H1 (cell line): ENCODE measurements at regions not wholly inside any gene's neighbourhood (a gene's known extent, or its start where the extent isn't known, plus 50 kb on each side); places are given as distances from the start of the nearest gene placed in this dataset.

Experiments used
- CREB1 ChIP-seq: IDR thresholded peaks from 2 replicates; pipeline ENCODE4 v1.6.1; 2012; ENCODE audit warnings: inconsistent platforms
- EZH2 ChIP-seq: fragments of 200-600 bp; sonication (generic); IDR thresholded peaks from 2 replicates; pipeline ENCODE4 v1.7.1; 2012; ENCODE audit warnings: low read depth, mild to moderate bottlenecking, moderate library complexity, low read length, inconsistent platforms; ENCODE audit not compliant: severe bottlenecking
- GTF2F1 ChIP-seq: IDR thresholded peaks from 2 replicates; pipeline ENCODE4 v1.6.1; 2012; ENCODE audit warnings: low read depth, low read length, improper control_type of control experiment, borderline replicate concordance
- POLR2A ChIP-seq, 2 experiments: IDR thresholded peaks; 1 replicate in 1 of 2; 2 replicates in 1 of 2; pipeline ENCODE4 v1.6.1; 2011; ENCODE audit warnings: low read depth in 2 of 2, low read length in 2 of 2, mild to moderate bottlenecking in 2 of 2; ENCODE audit errors: control extremely low read depth in 1 of 2
- RBBP5 ChIP-seq: IDR thresholded peaks from 2 replicates; pipeline ENCODE4 v1.7.1; 2012; ENCODE audit warnings: low read depth, mild to moderate bottlenecking, inconsistent platforms, low read length, moderate library complexity, borderline replicate concordance
- RNF2 ChIP-seq: fragments of 200-900, 300-1000 bp; sonication (generic); IDR thresholded peaks from 2 replicates; pipeline ENCODE4 v1.7.1; 2016; ENCODE audit warnings: borderline replicate concordance, low read depth, mild to moderate bottlenecking, antibody characterized with exemption, low read length; ENCODE audit not compliant: poor library complexity, severe bottlenecking; ENCODE audit errors: missing control alignments
- TAF1 ChIP-seq: IDR thresholded peaks from 2 replicates; pipeline ENCODE4 v1.6.1; 2011; ENCODE audit warnings: mild to moderate bottlenecking, low read depth, low read length
- TBP ChIP-seq: IDR thresholded peaks from 2 replicates; pipeline ENCODE4 v1.6.1; 2011; ENCODE audit warnings: low read depth, low read length, improper control_type of control experiment
- ZNF274 ChIP-seq: IDR thresholded peaks from 2 replicates; pipeline ENCODE4 v1.7.0; 2012; ENCODE audit warnings: low read length, borderline replicate concordance; ENCODE audit errors: extremely low read depth
- TF ChIP-seq, protein P1 (sequence below): fragments of 300-600 bp; sonication (generic); IDR thresholded peaks from 2 replicates; pipeline ENCODE4 v1.7.1; 2012; ENCODE audit warnings: low read length, moderate library complexity, mild to moderate bottlenecking, inconsistent platforms; ENCODE audit not compliant: insufficient replicate concordance
- TF ChIP-seq, protein P2 (sequence below), 3 experiments: IDR thresholded peaks; 1 replicate in 2 of 3; 2 replicates in 1 of 3; pipeline versions ENCODE4 v1.5.1 to v1.6.1; 2011; ENCODE audit warnings: low read length in 3 of 3, mild to moderate bottlenecking in 3 of 3, inconsistent platforms in 2 of 3, low read depth in 1 of 3, moderate library complexity in 1 of 3; ENCODE audit not compliant: insufficient read depth in 1 of 3; ENCODE audit errors: control extremely low read depth in 1 of 3
- TF ChIP-seq, protein P3 (sequence below): IDR thresholded peaks from 2 replicates; pipeline ENCODE4 v1.6.1; 2012; ENCODE audit warnings: low read length, inconsistent platforms

DNA sequence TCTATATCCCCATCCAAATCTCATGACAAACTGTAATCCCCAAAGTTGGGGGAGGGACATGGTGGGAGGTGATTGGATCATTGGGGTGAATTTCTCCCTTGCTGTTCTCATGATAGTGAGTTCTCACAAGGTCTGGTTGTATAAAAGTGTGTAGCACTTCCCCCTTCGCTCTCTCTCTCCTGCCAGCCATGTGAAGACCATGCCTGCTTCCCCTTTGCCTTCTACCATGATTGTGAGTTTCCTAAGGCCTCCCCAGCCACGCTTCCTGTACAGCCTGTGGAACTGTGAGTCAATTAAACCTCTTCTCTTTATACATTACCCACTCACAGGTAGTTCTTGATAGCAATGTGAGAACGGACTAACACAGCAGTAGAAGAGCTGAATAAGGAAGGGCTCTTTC is 62.6 kb upstream of the VASH1 start:
- TF ChIP-seq TBP (no peak), ZNF274 (no peak), TAF1 (no peak), POLR2A (IDR thresholded peaks at IDR 0.05; ENCODE audit: control extremely low read depth in 1 of 2, low read depth in 2 of 2, low read length in 2 of 2) (no peak), RNF2 (no peak), EZH2 (no peak), GTF2F1 (no peak), RBBP5 (no peak), CREB1 (no peak)
- TF ChIP-seq, protein P1, sequence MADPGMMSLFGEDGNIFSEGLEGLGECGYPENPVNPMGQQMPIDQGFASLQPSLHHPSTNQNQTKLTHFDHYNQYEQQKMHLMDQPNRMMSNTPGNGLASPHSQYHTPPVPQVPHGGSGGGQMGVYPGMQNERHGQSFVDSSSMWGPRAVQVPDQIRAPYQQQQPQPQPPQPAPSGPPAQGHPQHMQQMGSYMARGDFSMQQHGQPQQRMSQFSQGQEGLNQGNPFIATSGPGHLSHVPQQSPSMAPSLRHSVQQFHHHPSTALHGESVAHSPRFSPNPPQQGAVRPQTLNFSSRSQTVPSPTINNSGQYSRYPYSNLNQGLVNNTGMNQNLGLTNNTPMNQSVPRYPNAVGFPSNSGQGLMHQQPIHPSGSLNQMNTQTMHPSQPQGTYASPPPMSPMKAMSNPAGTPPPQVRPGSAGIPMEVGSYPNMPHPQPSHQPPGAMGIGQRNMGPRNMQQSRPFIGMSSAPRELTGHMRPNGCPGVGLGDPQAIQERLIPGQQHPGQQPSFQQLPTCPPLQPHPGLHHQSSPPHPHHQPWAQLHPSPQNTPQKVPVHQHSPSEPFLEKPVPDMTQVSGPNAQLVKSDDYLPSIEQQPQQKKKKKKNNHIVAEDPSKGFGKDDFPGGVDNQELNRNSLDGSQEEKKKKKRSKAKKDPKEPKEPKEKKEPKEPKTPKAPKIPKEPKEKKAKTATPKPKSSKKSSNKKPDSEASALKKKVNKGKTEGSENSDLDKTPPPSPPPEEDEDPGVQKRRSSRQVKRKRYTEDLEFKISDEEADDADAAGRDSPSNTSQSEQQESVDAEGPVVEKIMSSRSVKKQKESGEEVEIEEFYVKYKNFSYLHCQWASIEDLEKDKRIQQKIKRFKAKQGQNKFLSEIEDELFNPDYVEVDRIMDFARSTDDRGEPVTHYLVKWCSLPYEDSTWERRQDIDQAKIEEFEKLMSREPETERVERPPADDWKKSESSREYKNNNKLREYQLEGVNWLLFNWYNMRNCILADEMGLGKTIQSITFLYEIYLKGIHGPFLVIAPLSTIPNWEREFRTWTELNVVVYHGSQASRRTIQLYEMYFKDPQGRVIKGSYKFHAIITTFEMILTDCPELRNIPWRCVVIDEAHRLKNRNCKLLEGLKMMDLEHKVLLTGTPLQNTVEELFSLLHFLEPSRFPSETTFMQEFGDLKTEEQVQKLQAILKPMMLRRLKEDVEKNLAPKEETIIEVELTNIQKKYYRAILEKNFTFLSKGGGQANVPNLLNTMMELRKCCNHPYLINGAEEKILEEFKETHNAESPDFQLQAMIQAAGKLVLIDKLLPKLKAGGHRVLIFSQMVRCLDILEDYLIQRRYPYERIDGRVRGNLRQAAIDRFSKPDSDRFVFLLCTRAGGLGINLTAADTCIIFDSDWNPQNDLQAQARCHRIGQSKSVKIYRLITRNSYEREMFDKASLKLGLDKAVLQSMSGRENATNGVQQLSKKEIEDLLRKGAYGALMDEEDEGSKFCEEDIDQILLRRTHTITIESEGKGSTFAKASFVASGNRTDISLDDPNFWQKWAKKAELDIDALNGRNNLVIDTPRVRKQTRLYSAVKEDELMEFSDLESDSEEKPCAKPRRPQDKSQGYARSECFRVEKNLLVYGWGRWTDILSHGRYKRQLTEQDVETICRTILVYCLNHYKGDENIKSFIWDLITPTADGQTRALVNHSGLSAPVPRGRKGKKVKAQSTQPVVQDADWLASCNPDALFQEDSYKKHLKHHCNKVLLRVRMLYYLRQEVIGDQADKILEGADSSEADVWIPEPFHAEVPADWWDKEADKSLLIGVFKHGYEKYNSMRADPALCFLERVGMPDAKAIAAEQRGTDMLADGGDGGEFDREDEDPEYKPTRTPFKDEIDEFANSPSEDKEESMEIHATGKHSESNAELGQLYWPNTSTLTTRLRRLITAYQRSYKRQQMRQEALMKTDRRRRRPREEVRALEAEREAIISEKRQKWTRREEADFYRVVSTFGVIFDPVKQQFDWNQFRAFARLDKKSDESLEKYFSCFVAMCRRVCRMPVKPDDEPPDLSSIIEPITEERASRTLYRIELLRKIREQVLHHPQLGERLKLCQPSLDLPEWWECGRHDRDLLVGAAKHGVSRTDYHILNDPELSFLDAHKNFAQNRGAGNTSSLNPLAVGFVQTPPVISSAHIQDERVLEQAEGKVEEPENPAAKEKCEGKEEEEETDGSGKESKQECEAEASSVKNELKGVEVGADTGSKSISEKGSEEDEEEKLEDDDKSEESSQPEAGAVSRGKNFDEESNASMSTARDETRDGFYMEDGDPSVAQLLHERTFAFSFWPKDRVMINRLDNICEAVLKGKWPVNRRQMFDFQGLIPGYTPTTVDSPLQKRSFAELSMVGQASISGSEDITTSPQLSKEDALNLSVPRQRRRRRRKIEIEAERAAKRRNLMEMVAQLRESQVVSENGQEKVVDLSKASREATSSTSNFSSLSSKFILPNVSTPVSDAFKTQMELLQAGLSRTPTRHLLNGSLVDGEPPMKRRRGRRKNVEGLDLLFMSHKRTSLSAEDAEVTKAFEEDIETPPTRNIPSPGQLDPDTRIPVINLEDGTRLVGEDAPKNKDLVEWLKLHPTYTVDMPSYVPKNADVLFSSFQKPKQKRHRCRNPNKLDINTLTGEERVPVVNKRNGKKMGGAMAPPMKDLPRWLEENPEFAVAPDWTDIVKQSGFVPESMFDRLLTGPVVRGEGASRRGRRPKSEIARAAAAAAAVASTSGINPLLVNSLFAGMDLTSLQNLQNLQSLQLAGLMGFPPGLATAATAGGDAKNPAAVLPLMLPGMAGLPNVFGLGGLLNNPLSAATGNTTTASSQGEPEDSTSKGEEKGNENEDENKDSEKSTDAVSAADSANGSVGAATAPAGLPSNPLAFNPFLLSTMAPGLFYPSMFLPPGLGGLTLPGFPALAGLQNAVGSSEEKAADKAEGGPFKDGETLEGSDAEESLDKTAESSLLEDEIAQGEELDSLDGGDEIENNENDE, result no peak
- TF ChIP-seq, protein P2, sequence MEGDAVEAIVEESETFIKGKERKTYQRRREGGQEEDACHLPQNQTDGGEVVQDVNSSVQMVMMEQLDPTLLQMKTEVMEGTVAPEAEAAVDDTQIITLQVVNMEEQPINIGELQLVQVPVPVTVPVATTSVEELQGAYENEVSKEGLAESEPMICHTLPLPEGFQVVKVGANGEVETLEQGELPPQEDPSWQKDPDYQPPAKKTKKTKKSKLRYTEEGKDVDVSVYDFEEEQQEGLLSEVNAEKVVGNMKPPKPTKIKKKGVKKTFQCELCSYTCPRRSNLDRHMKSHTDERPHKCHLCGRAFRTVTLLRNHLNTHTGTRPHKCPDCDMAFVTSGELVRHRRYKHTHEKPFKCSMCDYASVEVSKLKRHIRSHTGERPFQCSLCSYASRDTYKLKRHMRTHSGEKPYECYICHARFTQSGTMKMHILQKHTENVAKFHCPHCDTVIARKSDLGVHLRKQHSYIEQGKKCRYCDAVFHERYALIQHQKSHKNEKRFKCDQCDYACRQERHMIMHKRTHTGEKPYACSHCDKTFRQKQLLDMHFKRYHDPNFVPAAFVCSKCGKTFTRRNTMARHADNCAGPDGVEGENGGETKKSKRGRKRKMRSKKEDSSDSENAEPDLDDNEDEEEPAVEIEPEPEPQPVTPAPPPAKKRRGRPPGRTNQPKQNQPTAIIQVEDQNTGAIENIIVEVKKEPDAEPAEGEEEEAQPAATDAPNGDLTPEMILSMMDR (IDR thresholded peaks at IDR 0.05; ENCODE audit: control extremely low read depth in 1 of 3, insufficient read depth in 1 of 3, low read depth in 1 of 3, low read length in 3 of 3), result no peak
- TF ChIP-seq, protein P3, sequence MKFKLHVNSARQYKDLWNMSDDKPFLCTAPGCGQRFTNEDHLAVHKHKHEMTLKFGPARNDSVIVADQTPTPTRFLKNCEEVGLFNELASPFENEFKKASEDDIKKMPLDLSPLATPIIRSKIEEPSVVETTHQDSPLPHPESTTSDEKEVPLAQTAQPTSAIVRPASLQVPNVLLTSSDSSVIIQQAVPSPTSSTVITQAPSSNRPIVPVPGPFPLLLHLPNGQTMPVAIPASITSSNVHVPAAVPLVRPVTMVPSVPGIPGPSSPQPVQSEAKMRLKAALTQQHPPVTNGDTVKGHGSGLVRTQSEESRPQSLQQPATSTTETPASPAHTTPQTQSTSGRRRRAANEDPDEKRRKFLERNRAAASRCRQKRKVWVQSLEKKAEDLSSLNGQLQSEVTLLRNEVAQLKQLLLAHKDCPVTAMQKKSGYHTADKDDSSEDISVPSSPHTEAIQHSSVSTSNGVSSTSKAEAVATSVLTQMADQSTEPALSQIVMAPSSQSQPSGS, result no peak
